HCT116 (cell line): ENCODE measurements at regions not wholly inside any gene's neighbourhood (a gene's known extent, or its start where the extent isn't known, plus 50 kb on each side); places are given as distances from the start of the nearest gene placed in this dataset.

Experiments used
- ATAC-seq: fragments of 200-7000 bp; cut with Tn5 transposase; 2 replicates; pipeline ENCODE4 v1.9.1; 2020; ENCODE audit warnings: mild to moderate bottlenecking, moderate library complexity
- BruUV-seq: library from RNA; stranded (reverse); fragments of 400-500 nt; replicated peaks from 2 replicates; lab custom pipeline; 2021; lab: Mats Ljungman, UMichigan
- CTCF ChIA-PET: fragments of 300-600 bp; sonication (Branson Sonifier 250); formaldehyde crosslinking; loops from one replicate; lab custom pipeline; 2021; ENCODE audit warnings: antibody characterized with exemption; lab: Charles Lee
- POLR2A ChIA-PET: fragments of 300-600, 350-600 bp; sonication (Branson Sonifier 250); formaldehyde crosslinking; loops from one replicate; lab custom pipeline; 2021; ENCODE audit warnings: antibody characterized with exemption; lab: Charles Lee
- RAD21 ChIA-PET, 2 experiments: fragments of 300-600 bp; sonication (Branson Sonifier 250); formaldehyde crosslinking; loops; one replicate each; lab custom pipeline; 2023; ENCODE audit warnings: low total read pairs in 2 of 2; ENCODE audit not compliant: uncharacterized antibody in 2 of 2, unreplicated experiment in 2 of 2, low non-redundant PET in 1 of 2; lab: Charles Lee
- DNase-seq: peaks from one replicate; pipeline ENCODE4 v3.0.0-alpha.2; 2010; ENCODE audit warnings: low read depth, low spot score
- H2AFZ ChIP-seq: fragments of 200-600 bp; shearing (Covaris generic), sonication (generic); 2 replicates; pipeline ENCODE4 v1.6.1; 2017; ENCODE audit warnings: low read depth, mixed run types, mixed read lengths, antibody characterized with exemption, low read length; ENCODE audit not compliant: poor library complexity, severe bottlenecking
- H3K27ac ChIP-seq: 2 replicates; pipeline ENCODE4 v1.5.1; 2012; ENCODE audit warnings: low read depth, low read length
- H3K27me3 ChIP-seq: fragments of 200-600 bp; sonication (generic); 2 replicates; pipeline ENCODE4 v1.6.1; 2016; ENCODE audit warnings: mixed run types, low read length, mixed read lengths; ENCODE audit not compliant: insufficient read depth
- H3K36me3 ChIP-seq, 2 experiments: fragments of 200-500 bp in 1 of 2; fragments of 200-600 bp in 1 of 2; sonication (Bioruptor generic) in 1 of 2; sonication (generic) in 1 of 2; 2 replicates each; pipeline versions ENCODE4 v1.5.1 to v1.6.1; 2014 to 2016; ENCODE audit warnings: low read length in 2 of 2, inconsistent platforms in 1 of 2, mixed read lengths in 1 of 2, mixed run types in 1 of 2; ENCODE audit not compliant: insufficient read depth in 2 of 2, control insufficient read depth in 1 of 2
- H3K4me1 ChIP-seq, 2 experiments: fragments of 200-600 bp in 1 of 2; sonication (generic) in 1 of 2; 2 replicates each; pipeline versions ENCODE4 v1.5.1 to v1.6.1; 2012 to 2017; ENCODE audit warnings: low read length in 2 of 2, inconsistent platforms in 1 of 2, mild to moderate bottlenecking in 1 of 2, mixed read lengths in 1 of 2, mixed run types in 1 of 2, moderate library complexity in 1 of 2; ENCODE audit not compliant: insufficient read depth in 2 of 2, control insufficient read depth in 1 of 2
- H3K4me2 ChIP-seq: fragments of 200-600 bp; sonication (generic); 2 replicates; pipeline ENCODE4 v1.6.1; 2017; ENCODE audit warnings: mixed run types, low read length, mixed read lengths
- H3K4me3 ChIP-seq, 2 experiments: fragments of 200-600 bp in 1 of 2; sonication (generic) in 1 of 2; replicated peaks in 1 of 2; 2 replicates each; pipeline ENCODE4 v1.5.1; 2011 to 2016; ENCODE audit warnings: low read length in 2 of 2, control low read depth in 1 of 2, low read depth in 1 of 2, mild to moderate bottlenecking in 1 of 2, mixed read lengths in 1 of 2, mixed run types in 1 of 2
- H3K79me2 ChIP-seq: fragments of 200-600 bp; sonication (generic); 2 replicates; pipeline ENCODE4 v1.6.1; 2017; ENCODE audit warnings: mild to moderate bottlenecking, mixed run types, low read length, moderate library complexity, mixed read lengths; ENCODE audit not compliant: insufficient read depth
- H3K9ac ChIP-seq: fragments of 200-600 bp; sonication (generic); 2 replicates; pipeline ENCODE4 v1.6.1; 2016; ENCODE audit warnings: low read length, mixed read lengths
- H3K9me2 ChIP-seq: fragments of 200-600 bp; sonication (generic), shearing (Covaris generic); 2 replicates; pipeline ENCODE4 v1.6.1; 2017; ENCODE audit warnings: mixed run types, mild to moderate bottlenecking, moderate library complexity; ENCODE audit not compliant: insufficient read depth
- H3K9me3 ChIP-seq, 2 experiments: fragments of 200-500 bp in 1 of 2; fragments of 200-600 bp in 1 of 2; sonication (Bioruptor generic) in 1 of 2; sonication (generic) in 1 of 2; 2 replicates each; pipeline ENCODE4 v1.6.1; 2014 to 2017; ENCODE audit warnings: low read length in 2 of 2, mixed read lengths in 2 of 2, inconsistent platforms in 1 of 2, low read depth in 1 of 2, mild to moderate bottlenecking in 1 of 2, mixed run types in 1 of 2, moderate library complexity in 1 of 2; ENCODE audit not compliant: control insufficient read depth in 1 of 2, insufficient read depth in 1 of 2
- H4K20me1 ChIP-seq: fragments of 200-600 bp; sonication (generic), shearing (Covaris generic); 2 replicates; pipeline ENCODE4 v1.6.1; 2017; ENCODE audit warnings: mixed run types, mild to moderate bottlenecking, moderate library complexity; ENCODE audit not compliant: insufficient read depth
- CBX3 ChIP-seq: IDR thresholded peaks from 2 replicates; pipeline ENCODE4 v1.6.1; 2012; ENCODE audit warnings: low read depth
- EGR1 ChIP-seq: IDR thresholded peaks from 2 replicates; pipeline ENCODE4 v1.6.1; 2012; ENCODE audit warnings: low read depth
- EZH2phosphoT487 ChIP-seq: fragments of 200-600 bp; IDR thresholded peaks from 2 replicates; pipeline ENCODE4 v1.6.1; 2018; ENCODE audit warnings: antibody characterized with exemption, borderline replicate concordance
- JUND ChIP-seq: IDR thresholded peaks from 2 replicates; pipeline ENCODE4 v1.6.1; 2012
- POLR2A ChIP-seq: IDR thresholded peaks from 2 replicates; pipeline ENCODE4 v1.7.0; 2011; ENCODE audit warnings: borderline replicate concordance; ENCODE audit not compliant: insufficient read depth, insufficient read length; ENCODE audit errors: extremely low read depth
- POLR2AphosphoS5 ChIP-seq: IDR thresholded peaks from 2 replicates; pipeline ENCODE4 v1.6.1; 2011; ENCODE audit warnings: mild to moderate bottlenecking, low read depth, low read length, moderate library complexity
- RAD21 ChIP-seq: IDR thresholded peaks from 2 replicates; pipeline ENCODE4 v1.6.1; 2012; ENCODE audit warnings: low read depth, mild to moderate bottlenecking
- SIN3A ChIP-seq: IDR thresholded peaks from 2 replicates; pipeline ENCODE4 v1.6.1; 2012; ENCODE audit warnings: low read depth
- SRF ChIP-seq: IDR thresholded peaks from 2 replicates; pipeline ENCODE4 v1.6.1; 2012; ENCODE audit warnings: low read depth
- YY1 ChIP-seq: IDR thresholded peaks from 2 replicates; pipeline ENCODE4 v1.6.1; 2011; ENCODE audit warnings: low read length, low read depth, moderate library complexity, mild to moderate bottlenecking; ENCODE audit not compliant: insufficient replicate concordance; ENCODE audit errors: extremely low read depth
- ZNF274 ChIP-seq: fragments of 200-500 bp; sonication (Bioruptor generic); IDR thresholded peaks from 2 replicates; pipeline ENCODE4 v1.6.1; 2014; ENCODE audit warnings: mild to moderate bottlenecking, low read depth, low read length, inconsistent platforms
- intact Hi-C: fragments of 100-400 bp; cut with micrococcal nuclease; formaldehyde crosslinking; loops from 2 replicates; pipeline ENCODE4 v1.10.0; 2022
- TF ChIP-seq, protein P1 (sequence below): IDR thresholded peaks from 2 replicates; pipeline ENCODE4 v1.6.1; 2012
- TF ChIP-seq, protein P2 (sequence below): IDR thresholded peaks from 2 replicates; pipeline ENCODE4 v1.6.1; 2012
- TF ChIP-seq, protein P3 (sequence below), 3 experiments: fragments of 200-600 bp in 1 of 3; sonication (generic) in 1 of 3; IDR thresholded peaks in 2 of 3; conservative IDR thresholded peaks in 1 of 3; 2 replicates each; pipeline ENCODE4 v1.5.1; 2012 to 2017; ENCODE audit warnings: low read depth in 2 of 3, low read length in 2 of 3, antibody characterized with exemption in 1 of 3, borderline replicate concordance in 1 of 3, control low read depth in 1 of 3, mild to moderate bottlenecking in 1 of 3, mixed read lengths in 1 of 3, mixed run types in 1 of 3, moderate library complexity in 1 of 3; ENCODE audit not compliant: insufficient read depth in 1 of 3

DNA sequence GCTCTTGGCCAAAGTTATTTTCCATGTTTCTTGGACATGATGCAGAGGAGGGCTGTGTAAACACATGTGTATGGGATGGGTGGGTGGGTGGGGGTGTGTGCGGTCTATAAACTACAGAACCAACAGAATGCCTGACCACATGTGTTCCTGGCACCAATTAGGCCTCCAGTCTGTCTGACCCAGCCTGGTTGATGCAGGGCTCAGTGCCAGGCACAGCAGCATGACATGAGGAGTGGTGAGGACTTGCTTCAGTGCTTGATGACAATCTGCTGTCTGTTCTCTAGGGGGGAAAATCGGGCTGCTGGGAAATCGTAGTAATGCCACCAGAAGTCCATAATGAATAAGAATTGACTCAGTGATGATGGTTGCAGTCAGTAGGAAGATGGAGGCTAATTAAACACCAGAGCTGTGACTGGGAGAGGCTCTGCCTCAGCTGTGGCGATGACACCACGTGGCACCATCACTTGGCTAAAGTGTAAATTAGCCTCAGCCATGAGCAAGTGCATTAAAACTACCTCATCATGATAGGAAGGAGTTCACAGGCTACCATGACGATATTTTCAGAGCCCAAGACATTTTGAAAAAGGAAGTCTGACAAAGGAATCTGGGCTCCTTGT, 260.1 kb upstream of the PODXL start:
- Histone ChIP-seq H3K9ac (no peak overlapping the region), H3K36me3 (no peaks in the 10 kb centered on the region), H3K4me3 (no peak overlapping the region), H3K4me2 (no peak overlapping the region), H3K9me3 (no peaks in the 10 kb centered on the region), H3K79me2 (no peaks in the 10 kb centered on the region), H2AFZ (no peak overlapping the region), H3K4me1 (no peaks in the 10 kb centered on the region), H3K27ac (no peak overlapping the region), H3K9me2 (no peaks in the 10 kb centered on the region), H3K27me3 (peaks cover 68% of the 10 kb centered on the region), H4K20me1 (no peaks in the 10 kb centered on the region)
- CTCF ChIA-PET = no interaction called here
- intact Hi-C loops = no loop called here
- TF ChIP-seq ZNF274 (no peak), EZH2phosphoT487 (no peak), SRF (no peak), CBX3 (no peak), POLR2A (no peak), SIN3A (no peak), POLR2AphosphoS5 (no peak), EGR1 (no peak), YY1 (no peak), RAD21 (no peak), JUND (no peak)
- TF ChIP-seq, protein P1, sequence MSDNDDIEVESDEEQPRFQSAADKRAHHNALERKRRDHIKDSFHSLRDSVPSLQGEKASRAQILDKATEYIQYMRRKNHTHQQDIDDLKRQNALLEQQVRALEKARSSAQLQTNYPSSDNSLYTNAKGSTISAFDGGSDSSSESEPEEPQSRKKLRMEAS = no peak
- TF ChIP-seq, protein P2, sequence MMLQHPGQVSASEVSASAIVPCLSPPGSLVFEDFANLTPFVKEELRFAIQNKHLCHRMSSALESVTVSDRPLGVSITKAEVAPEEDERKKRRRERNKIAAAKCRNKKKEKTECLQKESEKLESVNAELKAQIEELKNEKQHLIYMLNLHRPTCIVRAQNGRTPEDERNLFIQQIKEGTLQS = no peak
- TF ChIP-seq, protein P3, sequence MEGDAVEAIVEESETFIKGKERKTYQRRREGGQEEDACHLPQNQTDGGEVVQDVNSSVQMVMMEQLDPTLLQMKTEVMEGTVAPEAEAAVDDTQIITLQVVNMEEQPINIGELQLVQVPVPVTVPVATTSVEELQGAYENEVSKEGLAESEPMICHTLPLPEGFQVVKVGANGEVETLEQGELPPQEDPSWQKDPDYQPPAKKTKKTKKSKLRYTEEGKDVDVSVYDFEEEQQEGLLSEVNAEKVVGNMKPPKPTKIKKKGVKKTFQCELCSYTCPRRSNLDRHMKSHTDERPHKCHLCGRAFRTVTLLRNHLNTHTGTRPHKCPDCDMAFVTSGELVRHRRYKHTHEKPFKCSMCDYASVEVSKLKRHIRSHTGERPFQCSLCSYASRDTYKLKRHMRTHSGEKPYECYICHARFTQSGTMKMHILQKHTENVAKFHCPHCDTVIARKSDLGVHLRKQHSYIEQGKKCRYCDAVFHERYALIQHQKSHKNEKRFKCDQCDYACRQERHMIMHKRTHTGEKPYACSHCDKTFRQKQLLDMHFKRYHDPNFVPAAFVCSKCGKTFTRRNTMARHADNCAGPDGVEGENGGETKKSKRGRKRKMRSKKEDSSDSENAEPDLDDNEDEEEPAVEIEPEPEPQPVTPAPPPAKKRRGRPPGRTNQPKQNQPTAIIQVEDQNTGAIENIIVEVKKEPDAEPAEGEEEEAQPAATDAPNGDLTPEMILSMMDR (IDR thresholded peaks at IDR 0.05 in 2 of 3, conservative IDR thresholded peaks at IDR 0.05 in 1 of 3; ENCODE audit: borderline replicate concordance in 1 of 3, insufficient read depth in 1 of 3, low read depth in 2 of 3, low read length in 2 of 3) = no peak
- POLR2A ChIA-PET = no interaction called here
- RAD21 ChIA-PET = no interaction called here
- ATAC-seq = no peak
- DNase-seq = no peak
- BruUV-seq = no TSS peak
